ENCODE measurements at regions not wholly inside any gene's neighbourhood (a gene's known extent, or its start where the extent isn't known, plus 50 kb on each side); places are given as distances from the start of the nearest gene placed in this dataset.

GRCh38 chr14:89574420-89574819 is 157.4 kb upstream of the FOXN3 start:
- Histone ChIP-seq H3K27me3 (ENCODE audit: control insufficient read depth in 2 of 2, insufficient read depth in 2 of 2, low read length in 2 of 2) (no peaks in the 10 kb centered on the region), H3K4me1 (ENCODE audit: control insufficient read depth in 2 of 2, insufficient read depth in 2 of 2, low read length in 2 of 2) (peaks cover 0 to 11% of the 10 kb centered on the region in 2 donors), H3K9me3 (ENCODE audit: control insufficient read depth in 2 of 3, low read length in 3 of 3) (no peaks in the 10 kb centered on the region), H3K4me3 (ENCODE audit: low read length) (no peak overlapping the region), H3K27ac (ENCODE audit: low read depth, low read length) (no peak overlapping the region), H3K36me3 (ENCODE audit: control insufficient read depth in 2 of 3, insufficient read depth in 3 of 3, low read length in 3 of 3) (peaks cover 0 to 5% (median 5%) of the 10 kb centered on the region in 3 experiments)
- POLR2A ChIA-PET, result interaction anchor here (0.5 kb wide), 1 partner anchor 26 kb away, joined by 3 read pairs; no protein-coding TSS in a partner anchor
- H3K27me3 Mint-ChIP-seq, result no peaks in the 10 kb centered on the region
- no peaks in the 10 kb centered on the region for H3K9me3 Mint-ChIP-seq
- peaks cover 0 to 37% (median 25%) of the 10 kb centered on the region in 5 donors for H3K36me3 Mint-ChIP-seq
- CTCF ChIA-PET, result interaction anchor here (0.7 kb wide), 1 partner anchor 368 kb away, joined by 3 read pairs; no protein-coding TSS in a partner anchor
- ATAC-seq (no peak), DNase-seq (no peak)
- peaks cover 6 to 90% (median 78%) of the 10 kb centered on the region in 7 donors for H3K4me1 Mint-ChIP-seq
- H3K4me3 Mint-ChIP-seq, result peak overlapping the region in 2 of 10 donors; percentile 14 to 36
- peak overlapping the region in 5 of 9 donors; percentile 9 to 69 (median 54) for H3K27ac Mint-ChIP-seq
- intact Hi-C loops (cut with micrococcal nuclease), result loop anchor here in 1 of 2 donors (5.0 kb wide), 1 partner anchor 193 kb away; no protein-coding TSS in a partner anchor

DNA sequence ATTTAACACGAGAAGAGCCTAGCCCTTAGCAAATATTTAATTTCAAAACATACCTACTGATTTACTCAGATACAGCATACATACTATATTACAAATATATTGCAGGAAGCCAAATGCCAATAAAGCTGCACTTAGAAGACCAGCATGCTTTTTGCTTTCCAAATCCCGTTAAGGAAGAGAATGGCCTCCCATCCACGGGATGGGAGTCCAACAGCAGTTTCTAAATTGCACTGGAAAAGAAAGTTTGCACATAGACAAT is 156.3 kb upstream of the FOXN3 start:
- peak overlapping the region in 5 of 9 donors; percentile 3 to 63 (median 46) for H3K27ac Mint-ChIP-seq
- CTCF ChIA-PET, result no interaction called here
- H3K27me3 ChIP-seq (ENCODE audit: control insufficient read depth in 2 of 2, insufficient read depth in 2 of 2, low read length in 2 of 2), result no peaks in the 10 kb centered on the region

DNA sequence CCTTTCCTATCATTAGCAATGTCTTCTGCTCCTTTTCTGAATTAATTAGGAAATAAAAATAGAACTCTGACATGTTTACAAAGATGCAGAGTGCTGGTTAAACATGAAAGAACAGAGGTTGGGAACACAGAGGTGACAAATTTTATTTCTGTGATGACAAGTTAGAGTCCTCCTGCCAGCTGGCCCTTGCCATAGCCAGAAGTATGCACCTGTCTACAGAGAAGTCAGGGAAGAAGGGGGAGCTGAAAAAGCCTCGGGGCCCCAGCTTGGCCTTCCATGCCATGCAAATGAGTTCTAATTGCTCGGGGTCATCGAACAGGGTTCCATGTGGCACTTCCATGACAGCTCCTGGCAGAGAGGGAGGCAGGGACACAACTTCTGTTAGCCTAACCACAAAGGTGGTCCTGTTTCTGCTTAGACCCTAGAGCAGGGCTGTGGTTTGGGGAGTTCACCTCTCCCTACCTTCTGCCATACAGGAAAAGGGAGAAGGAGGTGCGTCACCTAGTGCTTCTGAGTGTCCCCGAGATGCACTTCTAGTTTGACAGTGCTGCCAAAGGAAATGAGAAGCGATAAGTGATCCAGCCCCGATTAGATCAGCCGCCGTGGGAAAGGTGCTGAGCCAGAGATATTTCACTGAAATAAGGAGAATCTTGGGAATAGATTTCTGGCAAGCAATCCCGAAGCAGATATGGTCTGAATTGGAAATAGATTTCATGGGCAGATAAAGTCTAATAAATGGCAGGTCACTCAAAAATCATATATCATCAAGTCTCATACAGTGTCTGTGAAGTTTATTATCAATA is 155.8 kb upstream of the FOXN3 start:
- peak overlapping the region in 2 of 10 donors; percentile 8 to 14 for H3K4me3 Mint-ChIP-seq
- ChIA-PET POLR2A (no interaction called here), CTCF (no interaction called here)
- no peaks in the 10 kb centered on the region for H3K27me3 ChIP-seq (ENCODE audit: control insufficient read depth in 2 of 2, insufficient read depth in 2 of 2, low read length in 2 of 2)
- no peaks in the 10 kb centered on the region for H3K9me3 ChIP-seq (ENCODE audit: control insufficient read depth in 2 of 3, low read length in 3 of 3)
- peaks cover 0 to 29% (median 24%) of the 10 kb centered on the region in 5 donors for H3K36me3 Mint-ChIP-seq
- H3K4me1 Mint-ChIP-seq, result peaks cover 12 to 91% (median 78%) of the 10 kb centered on the region in 7 donors
- H3K4me3 ChIP-seq (ENCODE audit: low read length), result no peak overlapping the region
- peaks cover 0 to 11% of the 10 kb centered on the region in 2 donors for H3K4me1 ChIP-seq (ENCODE audit: control insufficient read depth in 2 of 2, insufficient read depth in 2 of 2, low read length in 2 of 2)
- H3K36me3 ChIP-seq (ENCODE audit: control insufficient read depth in 2 of 3, insufficient read depth in 3 of 3, low read length in 3 of 3), result peaks cover 0 to 5% (median 5%) of the 10 kb centered on the region in 3 experiments
- intact Hi-C loops (cut with micrococcal nuclease), result loop anchor here in 1 of 2 donors (5.0 kb wide), 1 partner anchor 195 kb away; no protein-coding TSS in a partner anchor
- H3K27ac Mint-ChIP-seq, result peak overlapping the region in 5 of 9 donors; percentile 3 to 63 (median 5)
- no peaks in the 10 kb centered on the region for H3K9me3 Mint-ChIP-seq
- ATAC-seq (no peak), DNase-seq (no peak)
- H3K27ac ChIP-seq (ENCODE audit: low read depth, low read length), result no peak overlapping the region
- H3K27me3 Mint-ChIP-seq, result no peaks in the 10 kb centered on the region

More for the DNA sequence above, 156.3 kb upstream of the FOXN3 start:
- POLR2A ChIA-PET, result no interaction called here
- Histone ChIP-seq H3K9me3 (ENCODE audit: control insufficient read depth in 2 of 3, low read length in 3 of 3) (no peaks in the 10 kb centered on the region), H3K4me1 (ENCODE audit: control insufficient read depth in 2 of 2, insufficient read depth in 2 of 2, low read length in 2 of 2) (peaks cover 0 to 11% of the 10 kb centered on the region in 2 donors), H3K27ac (ENCODE audit: low read depth, low read length) (no peak overlapping the region), H3K4me3 (ENCODE audit: low read length) (no peak overlapping the region), H3K36me3 (ENCODE audit: control insufficient read depth in 2 of 3, insufficient read depth in 3 of 3, low read length in 3 of 3) (peaks cover 0 to 5% (median 5%) of the 10 kb centered on the region in 3 experiments)
- ATAC-seq (no peak), DNase-seq (no peak)
- intact Hi-C loops (cut with micrococcal nuclease), result loop anchor here in 1 of 2 donors (5.0 kb wide), 1 partner anchor 194 kb away; no protein-coding TSS in a partner anchor
- Mint-ChIP-seq H3K4me1 (peaks cover 9 to 91% (median 78%) of the 10 kb centered on the region in 7 donors), H3K9me3 (no peaks in the 10 kb centered on the region), H3K27me3 (no peaks in the 10 kb centered on the region), H3K4me3 (peak overlapping the region in 1 of 10 donors; percentile 8), H3K36me3 (peaks cover 0 to 31% (median 26%) of the 10 kb centered on the region in 5 donors)

GRCh38 chr14:89571491-89571890 is 154.5 kb upstream of the FOXN3 start:
- Histone ChIP-seq H3K36me3 (ENCODE audit: control insufficient read depth in 2 of 3, insufficient read depth in 3 of 3, low read length in 3 of 3) (peaks cover 0 to 5% (median 0%) of the 10 kb centered on the region in 3 experiments), H3K4me1 (ENCODE audit: control insufficient read depth in 2 of 2, insufficient read depth in 2 of 2, low read length in 2 of 2) (peaks cover 0 to 11% of the 10 kb centered on the region in 2 donors), H3K27ac (ENCODE audit: low read depth, low read length) (no peak overlapping the region), H3K4me3 (ENCODE audit: low read length) (no peak overlapping the region), H3K9me3 (ENCODE audit: control insufficient read depth in 2 of 3, low read length in 3 of 3) (no peaks in the 10 kb centered on the region), H3K27me3 (ENCODE audit: control insufficient read depth in 2 of 2, insufficient read depth in 2 of 2, low read length in 2 of 2) (no peaks in the 10 kb centered on the region)
- Mint-ChIP-seq H3K9me3 (no peaks in the 10 kb centered on the region), H3K4me1 (peaks cover 16 to 93% (median 80%) of the 10 kb centered on the region in 7 donors), H3K4me3 (no peak overlapping the region), H3K36me3 (peaks cover 0 to 26% (median 21%) of the 10 kb centered on the region in 5 donors), H3K27ac (peak overlapping the region in 2 of 9 donors; percentile 19 to 63), H3K27me3 (no peaks in the 10 kb centered on the region)
- ChIA-PET POLR2A (no interaction called here), CTCF (no interaction called here)
- DNase-seq, result no peak
- intact Hi-C loops (cut with micrococcal nuclease), result loop anchor here in 1 of 2 donors (5.0 kb wide), 1 partner anchor 196 kb away; no protein-coding TSS in a partner anchor
- ATAC-seq, result no peak

- intact Hi-C loops (cut with micrococcal nuclease), result no loop called here
- Histone ChIP-seq H3K36me3 (ENCODE audit: control insufficient read depth in 2 of 3, insufficient read depth in 3 of 3, low read length in 3 of 3) (no peaks in the 10 kb centered on the region), H3K4me1 (ENCODE audit: control insufficient read depth in 2 of 2, insufficient read depth in 2 of 2, low read length in 2 of 2) (peaks cover 0 to 10% of the 10 kb centered on the region in 2 donors), H3K27me3 (ENCODE audit: control insufficient read depth in 2 of 2, insufficient read depth in 2 of 2, low read length in 2 of 2) (no peaks in the 10 kb centered on the region), H3K27ac (ENCODE audit: low read depth, low read length) (no peak overlapping the region), H3K4me3 (ENCODE audit: low read length) (no peak overlapping the region), H3K9me3 (ENCODE audit: control insufficient read depth in 2 of 3, low read length in 3 of 3) (no peaks in the 10 kb centered on the region)
- no peak for ATAC-seq
- Mint-ChIP-seq H3K4me1 (peaks cover 25 to 93% (median 65%) of the 10 kb centered on the region in 7 donors), H3K36me3 (peaks cover 4 to 40% (median 21%) of the 10 kb centered on the region in 5 donors), H3K27me3 (no peaks in the 10 kb centered on the region), H3K27ac (peak overlapping the region in 5 of 9 donors; percentile 6 to 80 (median 63)), H3K4me3 (peak overlapping the region in 1 of 10 donors; percentile 27), H3K9me3 (peaks cover 0 to 2% (median 0%) of the 10 kb centered on the region in 11 donors)
- ChIA-PET POLR2A (no interaction called here), CTCF (no interaction called here)
- no peak for DNase-seq
Measured at GRCh38 chr14:89566644-89567415, 149.8 kb upstream of the FOXN3 start.

GRCh38 chr14:89566180-89566579 is 149.1 kb upstream of the FOXN3 start:
- ATAC-seq, result no peak
- H3K27ac ChIP-seq (ENCODE audit: low read depth, low read length), result no peak overlapping the region
- DNase-seq, result no peak
- ChIA-PET POLR2A (no interaction called here), CTCF (no interaction called here)
- H3K27me3 ChIP-seq (ENCODE audit: control insufficient read depth in 2 of 2, insufficient read depth in 2 of 2, low read length in 2 of 2), result no peaks in the 10 kb centered on the region
- H3K36me3 ChIP-seq (ENCODE audit: control insufficient read depth in 2 of 3, insufficient read depth in 3 of 3, low read length in 3 of 3), result no peaks in the 10 kb centered on the region
- H3K4me1 ChIP-seq (ENCODE audit: control insufficient read depth in 2 of 2, insufficient read depth in 2 of 2, low read length in 2 of 2), result peaks cover 0 to 7% of the 10 kb centered on the region in 2 donors
- Mint-ChIP-seq H3K9me3 (peaks cover 0 to 2% (median 0%) of the 10 kb centered on the region in 11 donors), H3K27ac (peak overlapping the region in 2 of 9 donors; percentile 25 to 56), H3K4me1 (peaks cover 28 to 92% (median 70%) of the 10 kb centered on the region in 7 donors), H3K4me3 (no peak overlapping the region), H3K36me3 (peaks cover 4 to 46% (median 26%) of the 10 kb centered on the region in 5 donors), H3K27me3 (no peaks in the 10 kb centered on the region)
- intact Hi-C loops (cut with micrococcal nuclease), result no loop called here
- no peaks in the 10 kb centered on the region for H3K9me3 ChIP-seq (ENCODE audit: control insufficient read depth in 2 of 3, low read length in 3 of 3)
- no peak overlapping the region for H3K4me3 ChIP-seq (ENCODE audit: low read length)

Data from naive thymus-derived CD4-positive, alpha-beta T cell (primary cell).